ENCODE measurements at regions not wholly inside any gene's neighbourhood (a gene's known extent, or its start where the extent isn't known, plus 50 kb on each side); places are given as distances from the start of the nearest gene placed in this dataset.

- no peak for DNase-seq
These were observed 373.4 kb downstream of the GADD45G start for GRCh38 chr9:89978185-89978584.

DNA sequence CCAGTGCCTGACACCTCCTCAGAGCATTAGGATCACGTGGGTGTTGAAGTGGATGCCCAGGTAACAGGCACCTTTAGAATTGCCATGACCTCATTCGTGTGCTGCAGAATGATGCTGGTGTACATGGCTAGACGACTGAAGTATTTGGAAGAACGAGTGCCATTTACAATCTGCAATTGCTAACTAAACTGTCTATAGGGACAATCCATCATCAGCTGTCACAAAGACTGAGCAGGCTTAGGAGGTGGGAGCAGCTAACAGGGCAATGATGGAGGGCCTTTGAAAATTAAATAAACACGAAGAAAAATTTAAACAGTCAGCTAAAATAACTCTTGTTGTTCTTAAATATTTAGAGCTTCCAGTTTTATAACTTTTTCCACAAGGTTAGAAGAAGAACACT lies 375.8 kb downstream of the GADD45G start:
- DNase-seq: no peak

DNA sequence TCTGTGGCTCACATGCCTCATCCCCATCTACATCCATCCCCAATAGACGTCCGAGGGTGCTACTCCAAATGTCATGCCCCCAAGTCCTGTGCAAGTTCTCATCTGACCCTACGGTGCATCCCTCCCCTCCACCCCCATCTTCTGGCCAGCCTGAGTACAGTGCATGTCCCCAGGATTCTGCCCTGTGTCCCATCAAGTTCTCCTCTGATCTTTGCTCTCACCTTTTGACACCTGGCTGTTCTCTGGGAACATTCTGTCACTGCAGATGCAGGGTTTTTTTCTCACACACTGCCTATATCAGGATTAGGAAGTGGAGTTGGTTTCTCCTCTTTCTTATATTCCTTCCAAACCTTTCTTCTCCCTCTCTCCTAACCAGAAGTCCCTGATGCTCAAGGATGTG lies 377.2 kb downstream of the GADD45G start:
- no peak for DNase-seq

DNA sequence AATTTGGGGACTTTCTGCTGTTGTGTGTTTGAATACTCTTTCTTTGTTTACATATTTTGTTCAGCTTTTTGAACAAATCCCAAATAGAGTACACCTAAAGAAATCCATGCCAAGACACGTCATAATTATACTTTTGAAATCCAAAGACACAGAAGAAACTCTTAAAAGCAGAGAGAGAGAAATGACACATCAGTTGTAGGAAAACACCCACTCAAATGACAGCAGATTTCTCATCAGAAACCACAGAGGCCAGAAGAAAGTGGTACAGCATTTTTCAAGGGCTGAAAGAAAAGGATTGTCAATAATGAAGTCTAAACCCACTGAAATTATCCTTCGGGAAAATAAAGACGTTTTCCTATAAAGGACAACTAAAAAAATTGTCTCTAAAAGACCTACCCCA lies 378.6 kb downstream of the GADD45G start:
- DNase-seq: peak; percentile 58 to 82 (median 77)

GRCh38 chr9:89984214-89984613 lies 379.4 kb downstream of the GADD45G start:
- DNase-seq: peak; percentile 59 to 85 (median 77)

- DNase-seq: no peak
These were observed 380.3 kb downstream of the GADD45G start for GRCh38 chr9:89985068-89985467.

- no peak for DNase-seq
These were observed 381.4 kb downstream of the GADD45G start for GRCh38 chr9:89986190-89986589.

DNA sequence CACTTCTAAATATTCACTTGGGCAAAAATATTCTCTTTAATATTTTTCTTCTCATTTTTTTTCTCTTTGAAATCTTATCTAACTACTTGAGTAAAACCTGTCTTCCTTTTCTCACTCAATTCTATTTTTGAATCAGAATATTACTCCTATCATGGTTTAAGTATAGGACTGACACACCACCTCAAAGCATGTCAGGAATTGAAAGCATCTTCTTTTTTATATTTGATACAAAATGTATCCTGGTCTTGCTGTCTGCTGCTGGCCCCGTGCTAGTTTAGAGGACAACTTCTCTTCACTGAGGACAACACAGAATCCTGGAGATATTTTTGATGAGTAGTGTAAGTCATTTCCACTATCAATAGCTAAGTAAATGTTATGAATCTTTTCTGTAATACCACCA lies 383.6 kb downstream of the GADD45G start:
- no peak for DNase-seq

- no peak for DNase-seq
These were observed 386.5 kb downstream of the GADD45G start for GRCh38 chr9:89991204-89991790.

DNA sequence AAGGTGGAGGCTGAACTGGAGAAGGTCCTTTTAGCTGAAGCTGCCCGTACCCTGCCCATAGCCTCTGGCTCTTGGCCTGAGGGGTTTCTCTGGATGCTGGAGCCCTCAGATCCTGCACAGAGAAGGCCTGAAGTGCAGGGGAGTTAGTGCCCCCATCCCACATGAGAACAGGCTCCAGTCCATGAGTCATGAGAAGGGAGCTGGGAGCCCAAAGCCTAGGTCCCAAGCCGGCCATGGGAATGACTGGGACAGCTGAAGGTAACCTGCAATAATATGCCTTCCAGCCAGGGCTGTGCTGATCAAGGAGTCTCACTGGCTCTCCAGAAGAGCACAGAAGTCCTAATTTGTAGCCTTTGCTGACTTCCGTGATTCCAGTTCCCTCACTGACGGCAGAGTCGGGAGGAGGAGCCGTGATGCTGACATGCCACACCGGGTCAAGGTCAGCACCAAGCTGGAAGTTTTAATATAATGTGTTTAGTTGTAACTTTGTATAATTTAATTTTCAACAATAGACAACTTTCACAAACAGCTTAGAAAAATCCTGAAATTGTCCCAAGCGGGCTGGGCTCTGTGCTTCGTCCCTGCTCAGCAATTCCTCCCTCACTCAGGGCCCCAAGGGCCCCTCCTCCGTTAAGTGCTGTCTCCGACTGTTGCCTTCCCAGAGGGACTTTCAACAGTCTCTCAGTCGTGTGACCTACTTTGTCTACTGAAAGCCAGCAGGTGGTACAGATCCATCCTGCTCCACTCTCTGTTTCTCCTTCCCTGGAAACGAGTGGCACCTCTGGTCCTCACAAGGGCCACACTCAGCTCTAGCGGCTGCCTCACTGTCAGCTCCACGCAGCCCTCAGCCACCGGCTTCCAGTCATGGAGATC lies 387.8 kb downstream of the GADD45G start:
- no peak for DNase-seq

- peak; percentile 84 to 88 (median 86) for DNase-seq
These were observed 389.1 kb downstream of the GADD45G start for GRCh38 chr9:89993678-89994630.

GRCh38 chr9:89994988-89995613 lies 390.3 kb downstream of the GADD45G start:
- DNase-seq: no peak

GRCh38 chr9:89996116-89996515 lies 391.3 kb downstream of the GADD45G start:
- peak in 2 of 3 donors; percentile 31 to 36 for DNase-seq

GRCh38 chr9:89996773-89997172 lies 392.0 kb downstream of the GADD45G start:
- DNase-seq: peak; percentile 42 to 50 (median 50)

DNA sequence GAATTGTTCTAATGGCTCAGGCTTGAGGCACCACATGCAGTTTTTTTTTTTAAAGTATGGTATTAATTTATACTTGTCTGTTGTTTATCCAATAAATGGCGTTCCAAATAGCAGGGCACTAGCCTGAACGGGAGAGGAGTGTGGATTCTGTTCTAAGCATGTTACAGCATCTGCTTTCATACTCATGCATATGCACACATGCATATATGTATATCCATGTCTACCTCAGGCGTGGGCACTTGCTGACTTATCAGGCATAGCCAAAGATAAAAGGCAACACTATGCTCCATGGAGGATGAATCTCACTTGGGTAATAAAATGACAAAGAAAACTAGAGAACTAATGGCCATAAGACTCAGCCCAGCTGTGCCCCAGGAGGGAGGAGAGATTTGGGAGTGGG lies 393.8 kb downstream of the GADD45G start:
- DNase-seq: no peak

DNA sequence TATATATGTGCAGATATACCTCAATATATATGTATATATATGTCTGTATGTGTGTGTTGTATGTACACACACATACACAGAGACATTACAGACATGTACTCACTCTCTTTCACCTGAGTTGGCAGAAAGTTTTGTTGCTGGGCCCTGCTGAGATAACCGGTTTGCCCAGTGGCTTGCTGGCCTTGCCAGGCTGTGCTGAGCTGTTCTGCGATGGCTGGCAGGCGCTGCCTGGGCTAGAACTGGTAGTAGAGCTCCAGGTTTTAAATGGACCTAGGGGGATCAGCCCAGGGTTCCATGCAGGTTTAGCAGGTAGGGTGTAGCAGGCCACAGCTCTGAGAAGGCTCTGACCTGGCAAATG lies 394.3 kb downstream of the GADD45G start:
- no peak for DNase-seq

DNA sequence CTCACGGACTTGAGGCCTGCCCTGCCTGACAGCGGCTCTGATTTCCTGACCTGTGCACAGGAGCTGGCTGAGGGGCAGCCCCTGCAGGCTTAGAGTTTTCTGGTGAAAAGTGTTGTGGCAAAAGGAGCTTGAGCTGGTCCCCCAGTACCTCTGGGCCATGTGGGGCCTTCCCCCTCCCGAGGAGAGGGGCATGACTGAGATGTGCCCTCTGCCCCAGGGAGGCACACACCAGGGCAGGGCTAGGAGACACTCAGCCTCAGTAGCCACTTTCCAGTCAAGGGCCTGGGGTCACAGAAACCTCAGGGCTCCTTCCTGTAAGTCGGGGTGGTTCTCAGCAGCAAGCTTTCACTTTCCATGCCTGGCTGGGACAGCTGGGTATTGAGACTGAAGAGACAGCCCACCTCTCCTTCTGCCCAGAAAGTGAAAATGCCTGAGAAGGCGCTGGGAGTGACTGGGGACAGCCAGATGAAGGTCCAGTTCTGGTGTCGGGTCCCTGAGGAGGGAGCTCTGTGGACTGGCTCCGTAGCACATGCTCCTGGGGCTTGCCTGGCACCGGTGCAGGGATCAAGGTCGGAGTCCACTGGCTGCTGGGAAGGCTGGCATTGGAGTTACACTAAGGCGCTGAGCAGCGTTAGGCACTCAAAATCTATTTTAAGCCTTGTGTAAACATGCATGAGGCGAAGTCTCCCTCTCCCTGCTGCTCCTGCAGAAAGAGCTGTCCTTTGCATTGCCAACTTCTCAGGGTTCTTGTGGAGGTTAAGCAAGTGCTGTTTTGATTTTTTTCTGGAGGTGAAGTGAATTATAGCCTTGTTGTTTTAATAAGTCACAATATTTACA lies 394.9 kb downstream of the GADD45G start:
- DNase-seq: peak; percentile 59 to 83 (median 81)

GRCh38 chr9:90000925-90001324 lies 396.1 kb downstream of the GADD45G start:
- no peak for DNase-seq

DNA sequence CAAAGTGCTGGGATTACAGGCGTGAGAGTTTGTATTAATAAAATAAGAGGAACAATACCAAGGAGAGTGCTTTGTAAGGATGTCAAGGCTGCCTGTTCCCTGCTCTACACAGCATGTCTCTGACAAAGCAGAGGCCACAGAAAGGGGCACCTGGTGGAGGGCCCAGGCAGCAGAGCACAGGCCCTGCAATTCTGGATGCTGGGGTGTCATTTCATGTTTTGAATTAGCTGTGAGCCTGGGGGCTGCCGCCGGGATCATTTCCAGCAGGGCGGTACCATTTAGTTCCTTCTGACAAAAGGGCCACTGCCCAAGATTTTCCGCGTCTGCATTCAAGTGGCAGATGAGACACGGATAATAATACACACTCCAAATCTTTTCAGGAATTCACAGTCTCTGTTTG lies 396.9 kb downstream of the GADD45G start:
- DNase-seq: no peak

DNA sequence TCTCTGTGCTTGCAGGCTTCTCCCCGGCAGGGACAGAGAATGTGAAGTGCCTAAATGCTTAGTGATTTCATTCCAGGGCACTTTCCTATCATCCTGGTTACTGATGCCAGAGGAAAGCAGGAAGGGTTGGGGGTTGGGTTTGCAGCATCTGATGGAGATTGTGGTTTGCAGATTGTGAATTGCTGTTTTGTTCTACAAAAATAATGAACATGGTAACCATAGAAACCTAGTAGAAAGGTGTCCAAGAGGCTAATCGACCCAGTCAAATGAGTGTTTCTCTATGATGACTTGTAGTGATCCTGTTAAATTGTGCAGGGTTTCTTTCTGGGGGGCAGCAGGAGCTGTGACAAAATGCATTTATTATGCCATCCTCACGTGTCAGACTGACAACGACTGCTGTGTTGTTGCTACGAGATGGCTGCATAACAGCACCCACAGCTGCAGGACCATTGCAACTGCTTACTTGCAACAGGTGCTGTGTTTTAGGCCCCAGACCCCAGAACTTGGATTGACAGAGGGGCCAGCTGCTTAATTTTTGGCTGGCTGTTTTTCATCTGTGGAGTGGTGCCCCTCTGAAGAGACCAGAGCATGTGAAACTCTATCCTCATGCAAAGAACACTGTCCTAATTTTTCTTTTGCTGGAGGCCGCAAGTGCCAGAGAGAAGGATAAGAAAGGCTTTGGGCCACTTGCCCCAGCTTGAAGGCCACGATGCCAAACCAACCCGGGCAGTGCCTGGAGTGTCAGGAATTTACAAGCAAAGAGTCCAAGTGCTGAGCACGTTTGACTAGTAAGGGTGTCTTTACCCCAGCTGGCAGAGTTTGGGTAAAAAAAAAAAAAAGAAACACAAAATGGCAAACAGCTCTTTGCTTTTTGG lies 397.8 kb downstream of the GADD45G start:
- no peak for DNase-seq

DNA sequence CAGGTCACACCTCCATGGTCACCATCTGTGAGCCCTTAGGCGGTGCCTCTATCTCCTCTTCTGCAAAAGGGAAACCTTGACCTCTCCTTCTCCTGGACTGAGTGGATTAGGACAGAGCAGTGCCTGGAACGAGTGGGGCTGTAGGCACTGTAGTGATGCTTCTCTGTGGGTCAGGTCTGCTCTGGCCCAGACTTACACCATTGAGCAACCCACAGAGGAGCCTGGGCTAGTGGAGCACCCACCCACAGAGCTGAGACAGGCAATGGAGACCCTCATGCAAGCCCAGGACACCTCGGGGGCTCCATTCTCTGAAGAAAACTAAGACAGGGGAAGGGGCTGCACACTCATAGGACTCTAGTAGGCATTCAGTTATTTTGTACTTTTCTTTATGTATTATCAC lies 400.6 kb downstream of the GADD45G start:
- DNase-seq: no peak
